ENCODE measurements at regions not wholly inside any gene's neighbourhood (a gene's known extent, or its start where the extent isn't known, plus 50 kb on each side); places are given as distances from the start of the nearest gene placed in this dataset.

- DNase-seq (peak in 2 of 6 donors; percentile 30 to 41), FAIRE-seq (no peak), ATAC-seq (no peak)
- WGBS, 2 donors: 71 to 75% methylated on average over 19 of the region's 19 CpGs
- H3K4me1 ChIP-seq: no peaks in the 10 kb centered on the region
- no peak overlapping the region for H3K27ac ChIP-seq
- no peak overlapping the region for H3K4me3 ChIP-seq
- no peaks in the 10 kb centered on the region for H3K27me3 ChIP-seq
- TF ChIP-seq CTCF (IDR thresholded peaks at IDR 0.05): no peak
- intact Hi-C loops (cut with DNase I): no loop called here
- no peaks in the 10 kb centered on the region for H3K9me3 ChIP-seq
- H3K36me3 ChIP-seq: no peaks in the 10 kb centered on the region
These were observed 83.7 kb upstream of the ADRA2C start for GRCh38 chr4:3682236-3683076.

- Histone ChIP-seq H3K4me3 (no peak overlapping the region), H3K27ac (no peak overlapping the region), H3K4me1 (no peaks in the 10 kb centered on the region), H3K9me3 (no peaks in the 10 kb centered on the region), H3K36me3 (no peaks in the 10 kb centered on the region), H3K27me3 (no peaks in the 10 kb centered on the region)
- intact Hi-C loops (cut with DNase I): no loop called here
- no peak for ATAC-seq
- WGBS, 2 donors: 62 to 73% methylated on average over 14 of the region's 14 CpGs
- DNase-seq: peak in 1 of 6 donors; percentile 32
- FAIRE-seq: no peak
- TF ChIP-seq CTCF (IDR thresholded peaks at IDR 0.05): no peak
These were observed 85.0 kb upstream of the ADRA2C start for GRCh38 chr4:3681191-3681590.

- no peak for TF ChIP-seq CTCF (IDR thresholded peaks at IDR 0.05)
- no peak overlapping the region for H3K27ac ChIP-seq
- WGBS, 2 donors: 64 to 72% methylated on average over 16 of the region's 16 CpGs
- H3K4me3 ChIP-seq: no peak overlapping the region
- no peaks in the 10 kb centered on the region for H3K4me1 ChIP-seq
- H3K27me3 ChIP-seq: no peaks in the 10 kb centered on the region
- no peaks in the 10 kb centered on the region for H3K36me3 ChIP-seq
- intact Hi-C loops (cut with DNase I): no loop called here
- FAIRE-seq: no peak
- no peaks in the 10 kb centered on the region for H3K9me3 ChIP-seq
- peak in 1 of 6 donors; percentile 21 for DNase-seq
- no peak for ATAC-seq
These were observed 85.5 kb upstream of the ADRA2C start for GRCh38 chr4:3680656-3681055.

GRCh38 chr4:3679851-3680311, 86.3 kb upstream of the ADRA2C start:
- no peak for TF ChIP-seq CTCF (IDR thresholded peaks at IDR 0.05)
- no peaks in the 10 kb centered on the region for H3K27me3 ChIP-seq
- 53 to 59% methylated on average over 25 of the region's 25 CpGs for WGBS, 2 donors
- FAIRE-seq: no peak
- intact Hi-C loops (cut with DNase I): no loop called here
- ATAC-seq: no peak
- H3K27ac ChIP-seq: no peak overlapping the region
- peak in 2 of 6 donors; percentile 45 to 51 for DNase-seq
- no peaks in the 10 kb centered on the region for H3K36me3 ChIP-seq
- no peaks in the 10 kb centered on the region for H3K9me3 ChIP-seq
- H3K4me3 ChIP-seq: no peak overlapping the region
- no peaks in the 10 kb centered on the region for H3K4me1 ChIP-seq

All from pancreas (tissue), 10 donors.